ENCODE measurements at regions not wholly inside any gene's neighbourhood (a gene's known extent, or its start where the extent isn't known, plus 50 kb on each side); places are given as distances from the start of the nearest gene placed in this dataset.

GRCh38 chr15:47398594-47398993 is 318.7 kb upstream of the SEMA6D start:
- DNase-seq (ENCODE audit: low read depth), result no peak
- H3K4me3 ChIP-seq (ENCODE audit: low read length), result no peak overlapping the region
- TF ChIP-seq, protein P1, sequence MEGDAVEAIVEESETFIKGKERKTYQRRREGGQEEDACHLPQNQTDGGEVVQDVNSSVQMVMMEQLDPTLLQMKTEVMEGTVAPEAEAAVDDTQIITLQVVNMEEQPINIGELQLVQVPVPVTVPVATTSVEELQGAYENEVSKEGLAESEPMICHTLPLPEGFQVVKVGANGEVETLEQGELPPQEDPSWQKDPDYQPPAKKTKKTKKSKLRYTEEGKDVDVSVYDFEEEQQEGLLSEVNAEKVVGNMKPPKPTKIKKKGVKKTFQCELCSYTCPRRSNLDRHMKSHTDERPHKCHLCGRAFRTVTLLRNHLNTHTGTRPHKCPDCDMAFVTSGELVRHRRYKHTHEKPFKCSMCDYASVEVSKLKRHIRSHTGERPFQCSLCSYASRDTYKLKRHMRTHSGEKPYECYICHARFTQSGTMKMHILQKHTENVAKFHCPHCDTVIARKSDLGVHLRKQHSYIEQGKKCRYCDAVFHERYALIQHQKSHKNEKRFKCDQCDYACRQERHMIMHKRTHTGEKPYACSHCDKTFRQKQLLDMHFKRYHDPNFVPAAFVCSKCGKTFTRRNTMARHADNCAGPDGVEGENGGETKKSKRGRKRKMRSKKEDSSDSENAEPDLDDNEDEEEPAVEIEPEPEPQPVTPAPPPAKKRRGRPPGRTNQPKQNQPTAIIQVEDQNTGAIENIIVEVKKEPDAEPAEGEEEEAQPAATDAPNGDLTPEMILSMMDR (conservative IDR thresholded peaks at IDR 0.05; ENCODE audit: low read length), result no peak

- H3K4me3 ChIP-seq (ENCODE audit: low read length), result no peak overlapping the region
- no peak for DNase-seq (ENCODE audit: low read depth)
- TF ChIP-seq, protein P1 (conservative IDR thresholded peaks at IDR 0.05; ENCODE audit: low read length), result no peak
These were observed 318.2 kb upstream of the SEMA6D start for GRCh38 chr15:47399100-47399499.

DNA sequence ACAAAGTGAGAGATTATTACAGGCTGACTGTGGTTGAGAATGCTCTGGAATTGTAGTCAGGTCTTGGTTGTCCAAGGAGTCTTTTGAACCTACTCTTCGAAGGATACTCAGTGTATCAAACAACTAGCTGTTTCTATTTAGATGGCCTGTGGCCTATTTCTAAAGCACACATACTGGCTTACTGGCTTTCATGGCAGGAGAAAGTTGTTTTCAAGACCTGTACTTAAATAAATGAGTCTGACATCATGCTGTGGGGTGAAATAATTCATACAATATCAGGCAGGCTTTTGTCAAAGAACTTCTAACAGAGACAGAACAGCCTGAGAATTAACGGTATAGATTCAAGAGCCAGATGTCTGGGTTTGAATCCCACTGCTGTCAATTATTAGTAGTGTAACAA is 316.7 kb upstream of the SEMA6D start:
- no peak for DNase-seq (ENCODE audit: low read depth)
- TF ChIP-seq, protein P1 (conservative IDR thresholded peaks at IDR 0.05; ENCODE audit: low read length), result no peak
- no peak overlapping the region for H3K4me3 ChIP-seq (ENCODE audit: low read length)

GRCh38 chr15:47401427-47401826 is 315.9 kb upstream of the SEMA6D start:
- no peak for DNase-seq (ENCODE audit: low read depth)
- TF ChIP-seq, protein P1 (conservative IDR thresholded peaks at IDR 0.05; ENCODE audit: low read length), result no peak
- no peak overlapping the region for H3K4me3 ChIP-seq (ENCODE audit: low read length)

DNA sequence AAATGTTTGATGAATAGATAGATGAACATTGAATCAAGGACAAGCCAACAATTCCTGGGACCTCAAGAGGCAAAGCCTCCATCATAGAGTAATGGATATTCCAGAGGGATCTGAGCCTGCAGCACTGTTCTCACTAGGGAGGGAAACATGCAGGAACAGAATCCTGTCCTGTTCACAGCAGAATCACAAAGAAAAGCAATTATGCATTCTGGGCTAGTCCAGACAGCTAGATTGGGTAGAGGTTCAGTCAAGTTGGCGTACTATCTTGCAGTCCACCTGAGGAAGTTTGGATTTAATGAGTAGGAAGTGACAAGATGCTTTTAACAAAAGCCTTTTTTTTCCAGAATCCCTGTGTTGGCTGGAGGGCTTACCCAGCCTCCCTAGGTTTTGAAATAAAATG is 314.5 kb upstream of the SEMA6D start:
- TF ChIP-seq, protein P1 (conservative IDR thresholded peaks at IDR 0.05; ENCODE audit: low read length), result no peak
- DNase-seq (ENCODE audit: low read depth), result no peak
- no peak overlapping the region for H3K4me3 ChIP-seq (ENCODE audit: low read length)

GRCh38 chr15:47404877-47405276 is 312.4 kb upstream of the SEMA6D start:
- DNase-seq (ENCODE audit: low read depth), result no peak
- H3K4me3 ChIP-seq (ENCODE audit: low read length), result no peak overlapping the region
- TF ChIP-seq, protein P1 (conservative IDR thresholded peaks at IDR 0.05; ENCODE audit: low read length), result no peak

DNA sequence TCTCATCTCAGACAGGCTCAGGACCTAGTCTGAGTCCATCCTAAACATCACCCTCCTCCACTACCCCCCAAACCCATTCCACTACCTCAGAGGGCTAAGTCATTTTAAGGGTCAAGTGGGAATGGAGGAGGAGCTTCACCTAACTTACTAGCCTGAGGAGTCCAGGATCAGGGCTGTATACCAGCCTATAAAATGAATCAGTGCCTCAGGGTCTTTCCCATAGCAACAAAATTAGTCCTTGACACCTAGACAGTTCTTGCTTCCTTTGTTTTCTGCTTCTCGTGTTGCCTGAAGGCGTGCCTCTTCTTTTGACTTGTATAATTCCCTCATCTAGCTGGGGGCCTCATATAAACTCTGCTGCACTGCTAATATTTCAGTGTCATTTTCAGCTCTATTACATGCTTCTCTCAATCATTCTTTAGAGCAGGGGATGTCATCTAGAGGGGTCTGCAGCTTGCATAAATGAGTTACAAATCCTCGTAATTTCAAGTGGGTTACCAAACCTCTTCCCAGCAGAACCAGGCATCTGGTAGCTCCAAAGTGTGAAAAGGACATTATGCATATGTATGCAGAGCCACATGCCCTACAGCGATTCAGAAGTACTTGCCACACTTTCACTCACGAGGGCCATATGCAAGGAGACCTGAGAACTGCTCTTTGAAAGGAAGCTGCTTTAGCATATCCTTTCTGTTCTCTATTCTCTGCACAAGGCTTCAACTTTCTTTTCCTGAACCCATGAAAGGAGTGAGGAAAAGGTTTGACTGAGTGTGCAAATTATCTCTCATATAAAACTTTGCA is 311.7 kb upstream of the SEMA6D start:
- DNase-seq (ENCODE audit: low read depth), result no peak
- TF ChIP-seq, protein P1 (conservative IDR thresholded peaks at IDR 0.05; ENCODE audit: low read length), result no peak
- no peak overlapping the region for H3K4me3 ChIP-seq (ENCODE audit: low read length)
